Keratinocyte (primary cell): ENCODE measurements at regions not wholly inside any gene's neighbourhood (a gene's known extent, or its start where the extent isn't known, plus 50 kb on each side); places are given as distances from the start of the nearest gene placed in this dataset.

Source experiments
- EZH2 ChIP-seq: IDR thresholded peaks from one replicate; pipeline ENCODE4 v1.6.1; 2012; ENCODE audit warnings: inconsistent platforms, mild to moderate bottlenecking, low read length, moderate library complexity
- TF ChIP-seq, protein P1 (sequence below), 3 experiments: IDR thresholded peaks in 1 of 3; conservative IDR thresholded peaks in 1 of 3; optimal IDR thresholded peaks in 1 of 3; 2 replicates in 2 of 3; 3 replicates in 1 of 3; pipeline versions ENCODE3 to v1.5.1; 2011; ENCODE audit warnings: low read length in 3 of 3, mild to moderate bottlenecking in 3 of 3, moderate library complexity in 2 of 3, control low read depth in 1 of 3, inconsistent platforms in 1 of 3; ENCODE audit not compliant: insufficient read depth in 2 of 3; ENCODE audit errors: extremely low read depth in 1 of 3

DNA sequence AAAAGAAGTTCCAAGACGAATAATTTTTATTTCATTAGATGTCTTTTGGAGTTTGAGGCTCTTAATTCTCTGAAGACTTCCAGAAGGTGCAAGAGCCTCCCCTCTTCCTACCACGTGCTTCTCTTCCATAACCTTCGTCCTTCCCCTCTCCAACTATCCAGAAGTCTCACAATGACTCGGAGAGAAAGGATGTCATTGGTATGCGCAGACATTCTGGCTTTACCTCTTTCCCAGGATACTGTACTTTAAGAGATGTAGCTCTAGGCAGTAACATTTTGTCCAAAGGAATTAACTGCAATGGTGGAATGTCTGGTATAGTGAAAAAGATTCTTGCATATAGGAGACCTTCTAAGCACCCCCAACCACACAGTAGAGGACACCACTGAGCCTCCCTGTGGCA lies 249.0 kb upstream of the OSR1 start:
- TF ChIP-seq, protein P1, sequence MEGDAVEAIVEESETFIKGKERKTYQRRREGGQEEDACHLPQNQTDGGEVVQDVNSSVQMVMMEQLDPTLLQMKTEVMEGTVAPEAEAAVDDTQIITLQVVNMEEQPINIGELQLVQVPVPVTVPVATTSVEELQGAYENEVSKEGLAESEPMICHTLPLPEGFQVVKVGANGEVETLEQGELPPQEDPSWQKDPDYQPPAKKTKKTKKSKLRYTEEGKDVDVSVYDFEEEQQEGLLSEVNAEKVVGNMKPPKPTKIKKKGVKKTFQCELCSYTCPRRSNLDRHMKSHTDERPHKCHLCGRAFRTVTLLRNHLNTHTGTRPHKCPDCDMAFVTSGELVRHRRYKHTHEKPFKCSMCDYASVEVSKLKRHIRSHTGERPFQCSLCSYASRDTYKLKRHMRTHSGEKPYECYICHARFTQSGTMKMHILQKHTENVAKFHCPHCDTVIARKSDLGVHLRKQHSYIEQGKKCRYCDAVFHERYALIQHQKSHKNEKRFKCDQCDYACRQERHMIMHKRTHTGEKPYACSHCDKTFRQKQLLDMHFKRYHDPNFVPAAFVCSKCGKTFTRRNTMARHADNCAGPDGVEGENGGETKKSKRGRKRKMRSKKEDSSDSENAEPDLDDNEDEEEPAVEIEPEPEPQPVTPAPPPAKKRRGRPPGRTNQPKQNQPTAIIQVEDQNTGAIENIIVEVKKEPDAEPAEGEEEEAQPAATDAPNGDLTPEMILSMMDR (optimal IDR thresholded peaks at IDR 0.05 in 1 of 3, IDR thresholded peaks at IDR 0.05 in 1 of 3, conservative IDR thresholded peaks at IDR 0.05 in 1 of 3; ENCODE audit: extremely low read depth in 1 of 3, insufficient read depth in 2 of 3, low read length in 3 of 3): no peak
- TF ChIP-seq EZH2: no peak
